ENCODE measurements at regions not wholly inside any gene's neighbourhood (a gene's known extent, or its start where the extent isn't known, plus 50 kb on each side); places are given as distances from the start of the nearest gene placed in this dataset.

DNA sequence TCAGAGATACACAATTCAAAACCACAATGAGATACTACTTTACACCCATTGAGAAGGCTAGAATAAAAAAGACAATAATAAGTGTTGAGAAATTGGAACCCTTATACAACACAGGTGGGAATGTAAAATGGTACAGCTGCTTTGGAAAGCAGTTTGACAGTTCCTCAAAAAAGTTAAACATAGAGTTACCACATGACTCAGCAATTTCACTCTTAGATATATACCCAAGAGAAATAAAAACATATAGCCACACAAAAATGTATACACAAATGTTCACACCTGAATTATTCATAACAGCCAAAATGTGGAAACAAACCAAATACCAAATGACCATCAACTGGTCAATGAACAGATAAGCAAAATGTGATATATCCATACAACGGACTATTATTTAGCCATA lies 161.1 kb upstream of the PLN start:
- intact Hi-C loops (cut with DNase I) = no loop called here
- no peak for TF ChIP-seq CTCF (IDR thresholded peaks at IDR 0.05; ENCODE audit: borderline replicate concordance, extremely low read depth, insufficient read depth)
- Histone ChIP-seq H3K9me3 (ENCODE audit: control insufficient read depth in 2 of 3, insufficient read depth in 1 of 3, low read length in 3 of 3) (no peaks in the 10 kb centered on the region), H3K9ac (ENCODE audit: low read length in 3 of 3) (no peak overlapping the region), H3K4me3 (ENCODE audit: low read length in 3 of 3) (no peak overlapping the region), H3K4me1 (ENCODE audit: control insufficient read depth in 2 of 3, insufficient read depth in 2 of 3, low read depth in 1 of 3, low read length in 3 of 3) (no peaks in the 10 kb centered on the region), H3K27me3 (ENCODE audit: control insufficient read depth, insufficient read depth, low read length) (no peaks in the 10 kb centered on the region), H3K27ac (ENCODE audit: low read depth in 2 of 2, low read length in 2 of 2) (no peak overlapping the region), H3K36me3 (ENCODE audit: control insufficient read depth in 2 of 3, insufficient read depth in 3 of 3, low read length in 3 of 3) (no peaks in the 10 kb centered on the region)
- DNase-seq (no peak), FAIRE-seq (no peak)

DNA sequence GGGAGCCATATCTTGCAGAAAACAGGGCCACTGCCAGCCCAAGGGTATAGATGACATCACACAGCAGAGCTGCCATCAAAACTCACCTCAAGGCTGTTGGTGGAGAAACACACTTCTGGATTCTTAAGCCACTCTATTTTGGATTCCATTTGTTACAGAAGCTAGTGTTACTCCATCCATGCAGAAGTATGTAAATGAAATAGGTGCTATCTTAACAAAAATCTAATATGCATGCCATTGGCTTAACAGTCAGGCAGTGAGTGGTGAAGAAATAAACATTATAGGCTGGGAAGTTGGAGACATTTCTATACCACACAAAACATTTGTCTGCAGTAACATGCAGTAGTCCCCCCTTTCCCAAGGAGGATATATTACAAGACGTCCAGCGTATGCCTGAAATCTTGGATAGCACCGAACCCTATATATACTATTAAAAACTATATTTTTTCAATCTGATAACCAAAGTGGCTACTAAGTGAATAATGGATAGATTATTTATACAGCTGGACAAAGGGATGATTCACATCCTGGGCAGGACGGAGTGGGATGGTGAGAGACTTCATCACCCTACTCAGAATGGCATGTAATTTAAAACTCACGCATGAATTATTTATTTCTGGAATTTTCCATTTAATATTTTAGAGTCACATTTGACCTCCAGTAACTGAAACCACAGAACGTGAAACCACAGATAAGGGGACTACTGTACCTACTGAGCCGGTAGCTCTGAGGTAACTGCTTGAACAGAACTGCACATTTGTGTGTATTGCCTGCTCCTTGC lies 160.0 kb upstream of the PLN start:
- H3K27ac ChIP-seq (ENCODE audit: low read depth in 2 of 2, low read length in 2 of 2) = no peak overlapping the region
- no peaks in the 10 kb centered on the region for H3K9me3 ChIP-seq (ENCODE audit: control insufficient read depth in 2 of 3, insufficient read depth in 1 of 3, low read length in 3 of 3)
- intact Hi-C loops (cut with DNase I) = no loop called here
- H3K4me3 ChIP-seq (ENCODE audit: low read length in 3 of 3) = no peak overlapping the region
- no peaks in the 10 kb centered on the region for H3K27me3 ChIP-seq (ENCODE audit: control insufficient read depth, insufficient read depth, low read length)
- no peak for TF ChIP-seq CTCF (IDR thresholded peaks at IDR 0.05; ENCODE audit: borderline replicate concordance, extremely low read depth, insufficient read depth)
- no peak for DNase-seq
- H3K4me1 ChIP-seq (ENCODE audit: control insufficient read depth in 2 of 3, insufficient read depth in 2 of 3, low read depth in 1 of 3, low read length in 3 of 3) = no peaks in the 10 kb centered on the region
- FAIRE-seq = no peak
- no peak overlapping the region for H3K9ac ChIP-seq (ENCODE audit: low read length in 3 of 3)
- no peaks in the 10 kb centered on the region for H3K36me3 ChIP-seq (ENCODE audit: control insufficient read depth in 2 of 3, insufficient read depth in 3 of 3, low read length in 3 of 3)

DNA sequence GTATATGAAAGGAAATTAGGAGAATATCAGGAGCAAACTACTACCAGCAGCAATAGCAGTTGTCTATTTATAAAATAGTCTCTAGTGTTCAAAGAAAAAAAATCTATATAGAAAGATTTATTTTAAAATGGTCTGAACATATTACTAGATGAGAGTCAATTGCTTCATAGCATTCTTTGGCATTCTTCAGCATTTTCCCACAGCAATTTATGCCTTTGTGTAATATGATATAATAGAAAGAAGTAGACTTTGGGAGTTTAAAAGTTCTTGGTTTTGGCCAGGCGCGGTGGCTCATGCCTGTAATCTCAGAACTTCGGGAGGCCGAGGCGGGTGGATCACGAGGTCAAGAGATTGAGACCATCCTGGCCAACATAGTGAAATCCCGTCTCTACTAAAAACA lies 157.0 kb upstream of the PLN start:
- H3K9ac ChIP-seq (ENCODE audit: low read length in 3 of 3) = no peak overlapping the region
- no peak for TF ChIP-seq CTCF (IDR thresholded peaks at IDR 0.05; ENCODE audit: borderline replicate concordance, extremely low read depth, insufficient read depth)
- H3K4me3 ChIP-seq (ENCODE audit: low read length in 3 of 3) = no peak overlapping the region
- H3K4me1 ChIP-seq (ENCODE audit: control insufficient read depth in 2 of 3, insufficient read depth in 2 of 3, low read depth in 1 of 3, low read length in 3 of 3) = no peaks in the 10 kb centered on the region
- intact Hi-C loops (cut with DNase I) = no loop called here
- no peak for DNase-seq
- no peaks in the 10 kb centered on the region for H3K9me3 ChIP-seq (ENCODE audit: control insufficient read depth in 2 of 3, insufficient read depth in 1 of 3, low read length in 3 of 3)
- no peaks in the 10 kb centered on the region for H3K36me3 ChIP-seq (ENCODE audit: control insufficient read depth in 2 of 3, insufficient read depth in 3 of 3, low read length in 3 of 3)
- H3K27me3 ChIP-seq (ENCODE audit: control insufficient read depth, insufficient read depth, low read length) = no peaks in the 10 kb centered on the region
- no peak for FAIRE-seq
- H3K27ac ChIP-seq (ENCODE audit: low read depth in 2 of 2, low read length in 2 of 2) = no peak overlapping the region

- Histone ChIP-seq H3K9ac (ENCODE audit: low read length in 3 of 3) (no peak overlapping the region), H3K4me3 (ENCODE audit: low read length in 3 of 3) (no peak overlapping the region), H3K27ac (ENCODE audit: low read depth in 2 of 2, low read length in 2 of 2) (no peak overlapping the region), H3K4me1 (ENCODE audit: control insufficient read depth in 2 of 3, insufficient read depth in 2 of 3, low read depth in 1 of 3, low read length in 3 of 3) (no peaks in the 10 kb centered on the region), H3K36me3 (ENCODE audit: control insufficient read depth in 2 of 3, insufficient read depth in 3 of 3, low read length in 3 of 3) (no peaks in the 10 kb centered on the region), H3K27me3 (ENCODE audit: control insufficient read depth, insufficient read depth, low read length) (no peaks in the 10 kb centered on the region), H3K9me3 (ENCODE audit: control insufficient read depth in 2 of 3, insufficient read depth in 1 of 3, low read length in 3 of 3) (no peaks in the 10 kb centered on the region)
- TF ChIP-seq CTCF (IDR thresholded peaks at IDR 0.05; ENCODE audit: borderline replicate concordance, extremely low read depth, insufficient read depth) = no peak
- no peak for FAIRE-seq
- intact Hi-C loops (cut with DNase I) = no loop called here
- no peak for DNase-seq
Observed at GRCh38 chr6:118394106-118394505, 154.0 kb upstream of the PLN start.
